GM19025 (cell line): ENCODE measurements at regions not wholly inside any gene's neighbourhood (a gene's known extent, or its start where the extent isn't known, plus 50 kb on each side); places are given as distances from the start of the nearest gene placed in this dataset.
A peak's percentile ranks its signal among the peaks of the same experiment; 100 is the strongest.

ENCODE experiments used
- ATAC-seq: cut with Tn5 transposase; IDR thresholded peaks from one replicate; pipeline ENCODE4 v1.9.1; 2021; ENCODE audit warnings: mild to moderate bottlenecking, low read depth, moderate library complexity; ENCODE audit not compliant: unreplicated experiment

DNA sequence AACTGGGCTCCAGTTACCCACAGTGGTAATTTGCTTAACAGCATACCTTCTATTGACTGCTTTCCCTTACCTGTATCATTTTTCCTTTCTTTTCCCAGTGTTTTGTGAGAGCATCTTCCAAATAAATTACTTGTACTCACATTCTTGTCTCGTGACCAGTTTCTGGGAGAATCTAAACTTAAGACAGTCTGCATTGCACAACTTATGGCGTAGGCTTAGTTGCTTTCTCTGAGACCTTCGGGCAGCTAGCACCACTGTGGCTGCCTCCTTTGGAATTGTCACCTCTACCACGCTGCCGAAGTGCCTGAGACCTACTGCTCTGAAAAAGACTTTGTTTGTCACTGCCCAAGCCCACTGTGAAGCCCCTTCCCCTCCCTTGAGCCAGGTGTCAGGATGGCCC lies 188.1 kb upstream of the BMP2 start:
- ATAC-seq = no peak

DNA sequence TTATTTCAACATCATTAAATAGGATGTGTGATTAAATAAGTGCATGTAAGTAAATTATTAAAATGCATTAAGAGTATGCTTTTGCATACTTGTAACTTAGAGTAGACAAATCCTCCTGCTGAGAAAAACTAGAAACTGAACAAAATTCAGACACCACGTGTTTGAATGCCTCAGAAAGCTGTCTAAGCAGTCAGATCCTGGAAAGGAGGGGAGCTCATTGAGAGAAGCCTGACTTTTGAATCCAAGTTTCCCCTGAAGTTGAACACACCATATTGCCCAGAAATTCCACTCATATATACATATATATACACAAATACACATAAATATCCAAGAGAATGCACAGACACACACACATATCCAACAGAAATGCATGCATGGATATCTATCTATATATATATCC lies 190.0 kb upstream of the BMP2 start:
- no peak for ATAC-seq

DNA sequence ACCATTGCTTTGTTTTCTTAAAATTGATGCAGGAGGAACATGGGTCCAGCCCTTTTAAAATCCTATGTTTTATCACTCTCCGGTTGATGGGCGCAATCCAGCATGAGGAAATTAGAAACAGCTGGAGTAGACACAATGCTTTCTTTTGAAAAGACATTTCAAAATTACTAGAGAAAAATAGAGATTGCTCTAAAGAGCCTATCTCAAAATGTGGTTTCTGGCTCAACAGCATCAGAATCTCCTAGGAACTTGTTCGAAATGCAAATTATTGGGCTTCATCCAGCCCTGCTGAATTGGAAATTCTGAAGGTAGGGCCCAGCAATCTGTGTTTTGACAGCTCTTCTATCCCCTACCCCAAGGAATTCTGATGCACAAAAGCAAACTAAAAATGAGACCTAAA lies 190.8 kb upstream of the BMP2 start:
- ATAC-seq = no peak

DNA sequence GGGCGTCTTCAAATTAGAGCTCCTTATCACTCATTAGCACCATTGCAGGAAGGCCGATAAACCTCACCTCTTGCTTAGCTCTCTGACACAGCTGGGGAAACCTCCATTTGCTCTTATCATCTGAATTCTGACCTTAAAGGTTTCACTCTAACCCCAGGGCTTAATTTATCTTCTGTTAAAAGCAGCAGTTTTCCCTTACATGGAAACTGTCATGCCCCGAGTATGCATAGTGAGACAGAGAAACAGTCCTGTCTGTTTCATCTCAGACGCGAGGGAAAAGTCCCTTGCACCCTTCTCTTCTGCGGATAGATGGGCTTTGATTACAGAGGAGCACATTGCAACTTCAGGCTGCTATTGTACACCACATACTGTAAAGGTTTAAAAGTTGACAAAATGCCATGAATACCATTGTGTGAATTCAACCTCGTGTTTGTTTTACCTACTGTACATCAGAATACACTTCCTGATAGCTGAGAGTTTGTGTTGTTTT lies 191.5 kb upstream of the BMP2 start:
- peak; percentile 73 for ATAC-seq

DNA sequence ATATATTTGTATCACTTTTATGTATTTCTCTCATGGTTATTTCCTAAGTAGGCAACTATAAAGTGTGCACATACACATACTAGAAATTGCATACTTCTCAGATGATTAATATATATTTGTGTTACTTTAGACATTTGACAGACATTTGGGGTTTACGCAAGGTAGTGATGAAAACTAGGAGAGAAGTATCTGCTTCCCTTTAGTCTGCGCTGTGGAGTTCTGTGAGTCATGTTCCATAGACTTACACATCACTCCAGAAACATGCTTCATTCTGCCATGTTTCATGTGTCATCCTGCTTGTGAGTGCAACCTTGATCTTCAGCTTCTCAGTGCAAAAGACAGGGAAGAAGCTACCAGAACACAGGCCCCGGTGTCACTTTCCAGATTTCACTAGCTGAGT lies 200.7 kb upstream of the BMP2 start:
- ATAC-seq = no peak

DNA sequence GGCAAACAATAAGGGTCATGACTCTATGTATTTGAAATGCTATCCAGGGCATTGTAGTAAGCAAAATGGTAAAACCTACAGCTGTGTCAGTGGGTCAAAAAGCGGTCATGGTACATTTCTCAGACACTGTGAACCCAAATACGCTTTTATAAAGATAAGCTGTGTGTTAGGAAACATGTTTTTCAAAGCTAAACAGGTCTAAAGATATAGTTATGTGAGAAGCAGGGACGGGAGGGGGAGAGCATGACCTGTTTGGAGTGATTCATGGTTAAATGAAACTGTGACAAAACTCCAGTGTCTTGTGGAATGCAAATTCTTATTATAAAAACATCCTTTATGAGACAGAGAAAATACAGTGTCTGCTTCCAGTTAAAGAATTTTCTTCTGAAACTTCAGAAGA lies 205.4 kb upstream of the BMP2 start:
- ATAC-seq = no peak

DNA sequence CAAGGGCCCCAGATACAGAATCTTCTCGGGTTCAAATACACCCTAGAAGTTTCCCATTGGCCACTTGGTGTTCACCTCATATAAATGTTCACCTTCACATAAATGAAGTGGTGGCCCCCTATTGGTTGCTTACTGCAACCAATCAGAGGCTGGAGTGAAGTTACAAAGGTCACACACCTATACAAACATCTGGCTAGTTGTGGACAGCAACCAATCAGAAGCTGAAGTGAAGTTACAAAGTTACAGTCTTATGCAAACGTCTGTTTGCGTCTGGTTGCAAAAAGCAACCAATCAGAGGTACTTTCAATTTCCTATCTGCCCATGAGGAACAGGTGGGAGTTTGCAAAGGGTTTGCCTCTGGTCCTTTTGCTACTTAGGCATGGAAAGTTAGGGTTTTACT lies 206.5 kb upstream of the BMP2 start:
- no peak for ATAC-seq

DNA sequence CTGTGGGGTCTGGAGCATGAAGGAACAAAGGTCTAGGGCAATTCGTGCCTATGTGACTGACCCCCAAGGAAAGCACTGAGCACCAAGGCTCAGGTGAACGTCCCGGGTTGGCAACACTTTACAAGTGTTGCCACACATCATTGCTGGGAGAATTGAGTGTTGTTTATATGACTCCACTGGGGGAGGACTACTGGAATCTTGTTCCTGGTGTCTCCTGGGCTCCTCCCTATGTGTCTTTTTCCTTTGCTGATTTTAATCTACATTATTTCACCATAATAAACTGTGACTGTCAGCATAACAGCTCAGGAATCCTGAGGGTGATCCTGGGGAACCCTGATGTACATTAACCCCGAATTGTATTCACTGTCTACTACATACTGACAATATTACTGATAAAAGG lies 207.7 kb upstream of the BMP2 start:
- no peak for ATAC-seq

DNA sequence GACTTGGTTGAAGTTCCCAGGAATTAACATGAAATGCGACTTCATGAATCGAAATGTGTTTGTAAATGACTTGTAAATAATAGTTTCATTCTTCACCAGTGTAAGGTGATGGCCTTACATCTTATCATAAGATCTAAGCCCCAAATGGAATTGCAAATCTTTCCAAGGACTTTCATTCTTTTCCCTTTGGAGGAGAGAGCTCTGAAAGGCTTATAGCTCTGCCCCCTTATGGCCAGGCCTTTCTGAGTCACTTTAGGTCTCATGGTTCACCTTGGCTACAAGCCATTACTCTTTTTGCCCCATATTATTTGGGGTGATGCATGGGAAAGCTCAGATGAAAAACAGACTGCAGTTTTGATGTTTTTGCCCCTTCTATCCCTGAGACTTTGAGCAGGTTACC lies 209.1 kb upstream of the BMP2 start:
- no peak for ATAC-seq

DNA sequence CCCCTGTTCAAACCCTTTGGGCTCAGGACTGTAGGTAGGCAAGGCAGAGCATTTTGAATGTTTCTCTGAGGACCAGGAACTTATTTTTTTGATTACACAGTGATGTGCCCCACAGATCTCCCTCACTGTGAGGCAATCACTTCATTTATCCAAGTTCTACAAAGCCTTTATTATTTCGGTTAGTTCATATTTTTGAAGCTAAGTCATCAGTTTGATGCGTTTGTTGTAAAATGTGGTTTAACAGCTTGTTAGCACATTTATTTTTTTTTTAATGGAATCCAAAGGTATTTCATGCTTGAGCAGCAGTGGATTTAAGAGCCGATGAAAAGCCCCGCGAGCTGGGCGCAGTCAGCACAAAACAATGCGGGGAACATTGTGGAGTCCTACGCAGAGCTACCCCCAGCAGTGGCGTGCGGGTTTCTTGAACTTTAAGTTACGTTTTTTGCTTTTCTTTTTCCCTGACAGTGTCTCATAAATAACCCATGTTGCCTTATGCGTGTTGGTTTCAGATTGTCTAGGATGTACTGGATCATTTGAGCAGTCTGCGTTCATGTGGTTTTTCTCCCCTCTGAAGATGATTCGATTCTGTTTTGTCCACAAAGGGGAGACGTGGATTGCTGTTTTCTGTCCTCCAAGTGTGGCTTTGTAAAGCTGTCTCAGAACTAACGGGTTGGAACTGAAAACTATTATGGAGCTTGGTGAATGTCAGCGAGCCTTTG lies 233.6 kb upstream of the BMP2 start:
- no peak for ATAC-seq

DNA sequence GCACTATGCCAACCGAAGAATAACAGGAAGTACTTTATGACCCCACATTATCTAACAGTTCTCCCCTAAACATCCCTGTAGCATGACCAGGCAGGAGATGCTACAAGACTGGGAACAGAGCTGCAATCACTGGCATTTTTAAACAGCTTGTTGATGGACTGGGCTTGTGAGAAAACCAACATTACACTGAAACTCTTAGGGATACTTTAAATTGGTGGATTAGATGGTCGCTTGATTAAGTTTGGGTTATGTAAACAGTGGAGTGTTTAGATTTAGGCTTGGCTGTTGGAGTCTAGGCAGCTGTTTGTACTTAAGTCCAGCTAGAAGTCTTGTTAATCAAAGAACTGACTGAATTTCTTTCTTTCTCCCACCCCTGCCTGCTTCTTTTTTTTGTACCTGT lies 234.1 kb upstream of the BMP2 start:
- ATAC-seq = no peak

DNA sequence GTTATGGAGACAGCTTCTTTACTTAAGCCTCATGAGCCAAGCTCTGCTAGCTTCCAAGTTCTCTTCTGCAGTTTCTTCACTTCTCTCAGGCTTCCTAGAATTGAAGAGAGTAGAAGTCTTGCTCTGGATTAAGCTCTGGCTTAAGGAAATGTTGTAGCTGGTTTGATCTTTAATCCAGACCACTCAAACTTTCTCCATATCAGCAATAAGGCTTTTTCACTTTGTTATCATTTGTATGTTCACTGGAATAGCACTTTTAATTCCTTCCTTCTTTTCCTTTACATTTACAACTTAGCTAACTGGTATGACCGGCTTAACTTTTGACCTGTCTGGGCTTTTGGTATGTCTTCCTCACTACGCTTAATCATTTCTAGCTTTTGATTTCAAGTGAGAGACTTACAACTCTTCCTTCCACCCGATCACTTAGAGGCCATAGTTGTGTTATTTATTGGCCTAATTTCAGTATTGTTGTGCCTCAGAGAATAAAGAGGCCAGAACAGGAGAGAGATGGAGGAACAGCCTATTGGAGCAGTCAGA lies 236.6 kb upstream of the BMP2 start:
- ATAC-seq = no peak

DNA sequence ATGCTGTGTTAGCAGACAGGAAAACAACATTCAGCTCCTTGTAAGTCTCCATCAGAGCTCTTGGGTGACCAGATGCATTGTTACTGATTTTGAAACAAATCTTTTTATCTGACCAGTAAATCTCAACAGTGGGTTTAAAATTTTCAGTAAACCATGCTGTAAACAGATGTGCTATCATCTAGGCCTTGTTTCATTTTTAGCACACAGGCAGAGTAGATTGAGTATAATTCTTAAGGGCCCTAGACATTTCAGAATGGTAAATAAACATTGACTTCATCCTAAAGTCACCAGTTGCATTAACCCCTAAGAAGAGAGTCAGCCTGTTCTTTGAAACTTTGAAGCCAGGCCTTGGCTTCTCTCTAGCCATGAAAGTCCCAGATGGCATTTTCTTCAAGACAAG lies 237.2 kb upstream of the BMP2 start:
- ATAC-seq = no peak

DNA sequence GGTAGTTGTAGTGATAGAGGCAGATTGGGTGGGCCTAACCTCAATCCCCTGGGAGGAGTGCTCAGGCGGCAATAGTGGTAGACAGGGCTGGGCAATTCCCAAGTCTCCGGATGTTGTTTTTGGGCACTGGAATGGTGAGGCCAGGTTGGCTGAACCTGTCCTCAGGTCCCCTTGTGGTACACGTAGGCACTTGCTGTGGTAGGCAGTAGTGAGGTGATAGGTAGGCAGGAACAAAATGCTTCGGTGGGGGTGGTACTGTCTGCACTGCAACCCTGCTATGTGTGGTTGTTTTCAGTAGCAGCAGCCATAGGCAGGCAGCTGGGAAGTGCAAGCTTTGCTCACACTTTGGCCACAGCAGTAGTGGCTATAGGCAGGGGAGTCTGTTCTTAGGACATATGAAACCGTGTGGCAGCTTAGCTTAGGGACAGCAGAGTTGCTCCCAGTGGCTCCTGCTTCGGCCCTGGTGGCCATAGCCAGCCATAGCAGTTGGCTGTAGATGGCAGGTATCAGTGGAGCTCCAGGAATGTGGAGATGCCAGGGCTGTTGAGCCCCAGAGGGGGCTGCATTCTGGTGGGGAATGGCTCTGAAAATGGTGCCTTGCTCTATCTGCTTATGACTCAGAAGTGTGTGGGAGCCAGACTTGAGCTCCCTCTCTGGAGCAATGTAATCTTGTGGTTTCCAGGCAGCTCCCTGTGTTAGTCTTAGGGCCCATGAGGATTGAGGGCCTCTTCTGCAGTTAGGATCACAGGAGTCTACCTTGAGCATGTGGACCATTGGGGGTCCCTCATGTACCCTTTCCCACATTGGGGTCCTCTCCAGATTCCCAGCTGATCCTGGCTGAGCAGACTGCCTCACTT lies 241.8 kb upstream of the BMP2 start:
- ATAC-seq = no peak

DNA sequence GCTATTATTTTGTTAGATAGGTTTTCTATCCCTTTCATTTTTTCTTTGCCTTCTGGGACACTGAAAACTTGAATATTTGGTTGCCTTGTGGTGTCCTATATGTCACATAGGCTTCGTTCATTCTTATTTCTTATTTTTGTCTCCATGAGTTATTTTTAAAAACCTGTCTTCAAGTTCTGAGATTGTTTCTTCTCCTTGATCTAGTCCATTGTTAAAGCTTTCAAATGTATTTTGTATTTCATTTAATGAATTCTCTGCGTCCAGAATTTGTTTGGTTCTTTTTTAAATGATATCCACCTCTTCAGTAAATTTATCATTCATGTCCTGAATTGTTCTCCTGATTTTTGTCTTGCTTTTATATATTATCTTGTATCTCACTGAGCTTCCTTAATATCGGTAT lies 243.2 kb upstream of the BMP2 start:
- ATAC-seq = no peak

DNA sequence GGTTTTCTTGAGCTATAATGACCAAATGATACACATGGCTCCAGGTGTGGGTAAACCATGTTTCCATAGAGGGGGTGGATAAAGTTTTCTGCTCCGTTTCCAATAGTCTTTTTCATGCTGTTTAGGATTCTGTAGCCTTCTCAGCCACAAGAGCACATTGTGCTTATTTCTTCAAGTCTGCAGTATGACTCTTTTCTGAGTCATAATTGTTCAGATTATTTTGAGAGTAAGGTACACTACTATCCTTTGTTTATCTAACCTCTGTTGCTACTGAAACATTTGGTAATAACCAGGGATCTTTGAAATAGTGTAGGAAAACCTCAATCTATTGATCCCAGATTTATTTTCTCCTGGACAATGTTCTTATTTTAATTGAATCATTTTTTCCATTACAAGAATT lies 247.9 kb upstream of the BMP2 start:
- ATAC-seq = no peak

DNA sequence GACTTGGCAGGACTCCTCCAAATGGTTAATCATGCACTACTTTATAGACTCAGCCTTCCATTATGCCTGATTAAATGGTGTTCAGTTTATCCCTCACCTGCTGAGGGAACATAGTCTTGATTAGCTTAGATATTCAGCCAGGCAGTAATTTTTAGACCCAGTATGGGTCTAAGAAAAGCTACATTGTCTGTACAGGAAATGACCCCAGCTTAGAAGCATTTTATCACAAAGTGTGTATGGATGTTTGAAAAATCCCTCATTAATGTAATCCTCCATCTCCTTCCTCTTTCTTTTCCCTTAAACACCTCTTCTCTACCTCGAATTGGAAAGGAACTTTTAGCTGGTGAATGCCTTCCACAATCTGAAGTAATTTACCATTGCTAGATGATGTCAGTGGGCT lies 252.2 kb upstream of the BMP2 start:
- ATAC-seq = no peak

DNA sequence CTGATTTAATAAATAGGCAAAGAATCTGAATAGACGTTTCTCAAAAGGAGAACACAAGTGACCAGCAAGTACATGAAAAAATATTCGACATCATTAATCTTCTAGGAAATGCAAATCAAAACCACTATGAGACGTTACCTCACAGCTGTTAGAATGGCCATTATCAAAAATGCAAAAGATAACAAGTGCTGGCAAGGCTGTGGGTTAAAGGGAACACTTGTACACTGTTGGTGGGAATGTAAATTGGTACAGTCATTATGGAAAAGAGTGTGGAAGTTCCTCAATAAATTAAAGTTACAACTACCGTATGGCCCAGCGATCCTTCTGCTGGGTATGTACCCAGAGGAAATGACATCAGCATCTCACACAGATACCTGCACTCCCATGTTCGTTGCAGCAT lies 253.9 kb upstream of the BMP2 start:
- ATAC-seq = no peak

DNA sequence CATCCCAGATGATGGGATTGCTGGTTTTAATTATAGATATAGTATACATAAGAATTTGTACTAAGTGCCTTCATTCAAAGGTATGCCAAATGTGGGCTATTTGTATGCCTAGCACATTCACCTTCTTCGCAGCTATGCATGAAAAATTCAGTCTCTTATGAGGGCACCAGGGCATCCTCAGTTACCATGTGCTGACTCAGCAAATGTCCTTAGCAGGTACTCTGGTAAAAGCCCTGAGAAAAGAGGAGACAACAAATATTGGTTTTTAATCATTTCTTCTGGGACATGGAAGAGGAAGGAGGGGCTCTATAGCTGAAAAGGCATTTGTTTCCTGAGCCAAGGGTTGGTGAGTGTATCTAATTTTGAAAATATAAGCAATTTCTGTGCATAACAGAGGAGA lies 258.1 kb upstream of the BMP2 start:
- no peak for ATAC-seq

DNA sequence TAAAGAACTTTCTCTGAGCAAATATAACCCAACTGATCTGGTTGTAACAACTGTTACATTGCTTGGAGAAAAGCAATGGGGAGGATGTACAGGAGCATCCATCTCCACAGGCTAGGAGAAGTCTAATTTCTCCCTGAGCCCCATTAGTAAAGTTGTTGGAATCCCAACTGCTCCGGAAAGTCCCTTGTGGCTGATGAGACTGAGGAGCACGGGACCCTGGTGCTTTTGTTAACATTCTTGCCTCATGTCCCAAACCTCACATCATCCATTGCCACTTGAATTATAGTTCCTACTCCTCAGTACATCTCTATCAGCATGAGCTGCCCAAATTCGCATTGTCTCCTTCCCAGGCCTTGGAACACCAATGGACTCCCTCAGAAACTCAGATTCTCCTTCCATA lies 260.6 kb upstream of the BMP2 start:
- no peak for ATAC-seq

DNA sequence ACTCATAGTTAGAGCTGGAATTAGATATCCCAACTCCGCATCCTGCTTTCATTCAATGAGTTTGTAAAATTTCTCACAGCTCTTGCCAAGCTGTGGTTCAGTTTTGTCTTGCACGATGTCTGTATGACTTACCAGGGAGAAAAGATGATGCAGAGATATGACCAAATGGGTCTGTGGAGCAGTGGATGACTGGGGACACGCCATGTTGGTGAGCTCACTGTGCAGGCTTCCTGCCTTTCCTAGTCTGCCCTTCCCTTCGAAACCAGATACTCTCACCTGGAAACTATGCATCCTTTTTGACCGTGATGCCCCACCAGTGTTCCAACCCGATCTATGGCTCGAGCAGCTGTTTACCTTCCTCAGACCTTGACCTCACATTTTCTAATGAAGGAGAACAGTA lies 262.7 kb upstream of the BMP2 start:
- no peak for ATAC-seq

DNA sequence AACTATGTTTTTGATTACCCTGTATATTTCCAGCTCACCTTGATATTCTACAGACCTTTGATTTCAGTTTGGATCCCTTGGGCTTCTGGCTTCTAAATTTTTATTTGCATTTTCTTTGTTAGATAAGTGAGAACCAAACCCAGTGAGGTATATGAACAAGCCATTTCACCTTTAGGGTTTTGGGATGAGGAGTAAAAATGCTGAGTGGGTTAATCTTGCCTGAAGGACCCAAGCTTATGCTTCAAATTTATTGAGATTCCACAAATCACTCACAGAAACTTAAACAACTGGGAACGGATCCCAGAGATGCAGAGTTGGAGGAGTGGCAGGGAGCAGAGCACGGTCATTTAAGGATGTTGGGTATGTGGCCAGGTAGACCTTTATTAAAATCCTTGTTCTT lies 263.3 kb upstream of the BMP2 start:
- no peak for ATAC-seq
